Fibroblast of skin of right biceps (primary cell): ENCODE measurements at regions not wholly inside any gene's neighbourhood (a gene's known extent, or its start where the extent isn't known, plus 50 kb on each side); places are given as distances from the start of the nearest gene placed in this dataset.
"Not testable (repeated sequence)": the region's sequence is repeated elsewhere in the genome, so short reads cannot be mapped to it uniquely, and the experiment has no call there.

Experiments
- DNase-seq: peaks from one replicate; pipeline ENCODE4 v3.0.0-alpha.2; 2013

- no peak for DNase-seq
Measured at GRCh38 chr16:13471036-13471435, 448.9 kb upstream of the ERCC4 start.

GRCh38 chr16:13478991-13479390 is 441.0 kb upstream of the ERCC4 start:
- no peak for DNase-seq

- no peak for DNase-seq
Measured at GRCh38 chr16:13479549-13479948, 440.4 kb upstream of the ERCC4 start.

- no peak for DNase-seq
Measured at GRCh38 chr16:13480801-13481200, 439.2 kb upstream of the ERCC4 start.

- no peak for DNase-seq
Measured at GRCh38 chr16:13483121-13483520, 436.8 kb upstream of the ERCC4 start.

- not testable (repeated sequence) for DNase-seq
Measured at GRCh38 chr16:13489416-13489815, 430.5 kb upstream of the ERCC4 start.

- no peak for DNase-seq
Measured at GRCh38 chr16:13492046-13492445, 427.9 kb upstream of the ERCC4 start.

GRCh38 chr16:13503960-13504635 is 415.9 kb upstream of the ERCC4 start:
- no peak for DNase-seq

- no peak for DNase-seq
Measured at GRCh38 chr16:13507530-13507929, 412.4 kb upstream of the ERCC4 start.

- DNase-seq: no peak
Measured at GRCh38 chr16:13510425-13511151, 409.4 kb upstream of the ERCC4 start.

- DNase-seq: no peak
Measured at GRCh38 chr16:13517841-13518240, 402.1 kb upstream of the ERCC4 start.

GRCh38 chr16:13519871-13520270 is 400.1 kb upstream of the ERCC4 start:
- DNase-seq: no peak

GRCh38 chr16:13521356-13521755 is 398.6 kb upstream of the ERCC4 start:
- no peak for DNase-seq

- DNase-seq: no peak
Measured at GRCh38 chr16:13527332-13527731, 392.6 kb upstream of the ERCC4 start.

- no peak for DNase-seq
Measured at GRCh38 chr16:13528691-13529090, 391.3 kb upstream of the ERCC4 start.

- no peak for DNase-seq
Measured at GRCh38 chr16:13529193-13529982, 390.6 kb upstream of the ERCC4 start.

GRCh38 chr16:13540771-13541170 is 379.2 kb upstream of the ERCC4 start:
- no peak for DNase-seq

GRCh38 chr16:13542284-13542683 is 377.7 kb upstream of the ERCC4 start:
- no peak for DNase-seq

GRCh38 chr16:13543850-13544249 is 376.1 kb upstream of the ERCC4 start:
- DNase-seq: no peak

GRCh38 chr16:13545271-13545670 is 374.7 kb upstream of the ERCC4 start:
- no peak for DNase-seq

GRCh38 chr16:13550254-13550653 is 369.7 kb upstream of the ERCC4 start:
- DNase-seq: no peak

GRCh38 chr16:13552062-13552959 is 367.6 kb upstream of the ERCC4 start:
- DNase-seq: no peak

- DNase-seq: no peak
Measured at GRCh38 chr16:13552960-13553257, 367.0 kb upstream of the ERCC4 start.
